HG03439 (cell line): ENCODE measurements at regions not wholly inside any gene's neighbourhood (a gene's known extent, or its start where the extent isn't known, plus 50 kb on each side); places are given as distances from the start of the nearest gene placed in this dataset.

Experiments used
- ATAC-seq: cut with Tn5 transposase; IDR thresholded peaks from one replicate; pipeline ENCODE4 v1.9.1; 2021; ENCODE audit warnings: mild to moderate bottlenecking, moderate library complexity; ENCODE audit not compliant: unreplicated experiment

- ATAC-seq, result no peak
Measured at GRCh38 chr20:21901470-21902275, 196.2 kb downstream of the PAX1 start.

DNA sequence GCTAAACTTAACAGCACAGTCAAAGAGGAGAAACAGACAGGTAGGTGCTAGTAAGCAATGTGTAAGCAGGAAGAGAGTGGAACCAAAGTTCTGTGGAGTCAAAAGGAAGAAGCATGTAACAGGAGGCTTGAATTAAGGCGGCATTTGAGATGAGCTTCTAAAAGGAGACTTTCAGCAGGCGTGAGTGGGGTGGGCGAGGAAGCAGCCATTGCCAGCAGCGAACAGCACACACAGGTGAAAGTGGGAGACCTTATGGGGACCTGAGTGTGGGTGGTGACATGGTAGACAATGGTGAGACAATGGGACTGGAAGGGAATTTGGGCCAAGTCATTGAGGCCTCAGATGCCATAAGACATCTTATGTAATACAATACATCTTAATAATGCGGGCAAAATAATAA is 195.0 kb downstream of the PAX1 start:
- no peak for ATAC-seq

GRCh38 chr20:21874921-21875320 is 169.5 kb downstream of the PAX1 start:
- ATAC-seq, result no peak

DNA sequence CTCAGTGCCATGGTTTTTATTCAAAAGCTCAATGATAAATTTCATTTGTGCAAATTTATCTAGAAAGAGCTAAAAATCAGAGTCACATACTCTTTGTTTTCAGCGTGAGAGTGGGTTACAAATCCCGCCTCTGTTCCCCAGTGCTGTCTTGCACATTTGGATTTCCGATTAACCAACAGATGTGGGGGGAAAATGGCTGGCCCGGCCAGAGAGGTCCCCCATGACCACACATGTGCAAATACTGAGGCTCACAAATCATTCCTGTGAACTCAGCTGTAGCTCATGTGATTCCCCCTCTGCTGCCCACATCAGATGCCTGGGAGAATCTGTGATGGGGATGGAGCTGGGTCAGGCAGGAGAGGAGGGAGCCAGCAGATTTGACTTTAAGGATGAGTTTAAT is 168.7 kb downstream of the PAX1 start:
- no peak for ATAC-seq

DNA sequence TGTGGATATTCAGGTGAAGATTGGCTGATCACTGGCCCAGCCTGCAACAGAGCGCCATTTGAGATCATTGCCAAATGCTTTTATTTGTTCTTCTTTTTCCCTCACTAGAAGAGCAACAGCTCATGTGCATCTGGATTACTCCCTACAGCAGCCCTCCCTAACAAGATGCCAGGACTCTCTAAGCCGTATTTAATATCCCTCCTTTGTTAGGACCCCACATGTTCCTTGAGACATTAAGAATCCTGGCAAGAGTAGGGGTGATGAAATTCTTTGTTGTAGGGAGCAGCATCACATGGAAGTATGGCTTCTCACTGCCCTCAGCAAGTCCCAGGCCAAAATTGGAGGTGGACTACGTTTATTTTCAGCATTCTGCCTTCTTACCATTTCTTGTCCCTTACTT is 167.8 kb downstream of the PAX1 start:
- no peak for ATAC-seq

DNA sequence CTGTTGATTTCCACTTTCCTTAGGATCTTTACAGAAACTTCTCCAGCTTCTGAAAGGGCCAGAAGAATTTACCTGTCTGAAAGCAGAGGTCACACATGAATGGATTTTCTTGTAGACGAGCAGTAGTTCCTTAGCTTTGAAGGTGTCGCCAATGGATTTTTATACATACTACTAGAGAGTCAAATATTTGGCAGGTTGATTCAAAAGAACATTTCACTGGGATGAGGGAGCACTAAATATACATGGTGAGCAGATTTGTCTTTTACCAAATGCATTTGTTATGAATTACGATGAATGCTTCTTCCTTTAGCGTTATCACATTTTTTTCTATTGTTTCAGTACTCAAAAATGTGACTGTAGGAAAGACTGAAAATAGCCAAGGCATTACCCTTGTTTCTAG is 162.3 kb downstream of the PAX1 start:
- no peak for ATAC-seq

- no peak for ATAC-seq
Measured at GRCh38 chr20:21867353-21867752, 161.9 kb downstream of the PAX1 start.

- ATAC-seq, result no peak
Measured at GRCh38 chr20:21862956-21863355, 157.5 kb downstream of the PAX1 start.

- ATAC-seq, result no peak
Measured at GRCh38 chr20:21862259-21862946, 156.9 kb downstream of the PAX1 start.

DNA sequence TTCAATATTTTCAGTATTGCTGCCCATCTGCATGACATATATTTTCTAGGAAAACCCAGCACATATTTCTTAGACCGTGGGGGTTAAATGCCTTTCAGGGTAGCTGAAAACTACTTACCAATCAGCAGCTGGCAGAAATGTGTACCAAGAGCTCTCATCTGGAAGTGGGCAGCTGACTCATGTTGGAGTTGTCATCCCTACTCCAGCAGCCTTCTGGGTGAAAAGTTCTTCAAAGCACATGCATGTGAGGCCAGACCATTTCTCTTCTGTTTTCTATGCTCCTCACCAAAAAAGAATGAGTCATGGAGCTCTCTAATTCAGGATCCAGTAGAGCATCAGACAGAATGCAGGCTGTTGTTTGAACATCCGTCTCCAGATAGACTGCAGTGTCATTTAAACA is 135.5 kb downstream of the PAX1 start:
- no peak for ATAC-seq

GRCh38 chr20:21839982-21840381 is 134.5 kb downstream of the PAX1 start:
- no peak for ATAC-seq

- no peak for ATAC-seq
Measured at GRCh38 chr20:21836346-21836745, 130.9 kb downstream of the PAX1 start.

- no peak for ATAC-seq
Measured at GRCh38 chr20:21835042-21835441, 129.6 kb downstream of the PAX1 start.

DNA sequence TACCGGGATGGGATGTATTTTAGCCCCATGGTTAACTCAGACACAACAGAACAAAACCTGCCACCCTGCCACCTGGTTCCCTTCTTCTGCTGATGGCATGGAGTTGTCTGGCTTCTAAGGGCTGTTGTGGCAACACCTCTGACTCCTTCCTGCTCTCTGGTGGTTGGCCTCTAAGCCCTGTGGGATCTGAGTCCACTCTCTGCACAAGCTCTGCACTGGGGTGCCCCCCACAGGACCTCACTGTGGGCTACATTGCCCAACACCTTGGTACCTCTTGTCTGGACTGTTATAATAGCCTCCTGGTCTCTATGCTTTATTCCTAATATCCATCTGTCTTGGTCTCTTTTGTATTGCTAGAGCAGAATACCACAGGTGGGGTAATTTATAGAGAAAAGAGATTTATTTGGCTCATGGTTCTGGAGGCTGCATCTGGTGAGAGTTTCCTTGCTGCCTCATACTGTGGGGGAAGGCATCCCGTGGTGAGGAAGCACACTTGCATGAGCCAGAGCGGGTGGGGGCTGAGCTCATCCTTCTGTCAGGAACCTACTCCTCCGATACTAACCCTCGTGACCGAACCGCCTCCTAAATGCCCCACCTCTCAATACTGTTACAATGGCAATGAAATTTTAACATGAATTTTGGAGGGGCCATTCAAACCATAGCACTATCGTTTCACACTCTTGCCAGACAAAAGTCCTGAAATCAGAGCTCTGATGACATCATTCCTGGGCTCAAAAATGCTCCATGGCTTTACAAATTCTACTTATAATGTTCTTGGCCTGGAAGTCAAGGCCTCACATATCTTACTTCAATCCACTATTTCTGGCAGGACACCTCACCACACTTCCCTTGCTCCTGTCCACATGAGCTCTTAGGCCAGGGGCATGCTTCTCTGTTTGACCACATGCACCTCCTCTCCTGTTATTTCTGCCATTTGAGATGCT is 127.2 kb downstream of the PAX1 start:
- no peak for ATAC-seq

- ATAC-seq, result no peak
Measured at GRCh38 chr20:21826976-21827375, 121.5 kb downstream of the PAX1 start.

DNA sequence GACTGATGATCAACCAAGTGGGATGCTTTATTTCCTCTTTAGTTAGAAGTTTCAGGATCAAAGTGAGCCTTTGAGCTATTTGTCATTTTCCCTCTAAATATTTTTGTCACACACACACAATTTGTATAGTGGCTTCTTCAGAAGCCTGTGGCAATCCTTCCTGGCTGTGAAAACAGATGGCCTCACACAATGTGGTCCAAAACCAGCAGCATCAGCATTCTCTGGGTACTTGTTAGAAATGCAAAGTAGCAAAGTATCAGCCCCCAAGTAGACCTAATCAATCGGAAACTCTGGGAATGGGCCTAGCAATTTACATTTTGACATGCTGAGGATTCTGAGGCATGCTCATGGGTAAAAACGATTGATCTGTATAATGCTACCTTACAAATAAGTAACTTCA is 115.9 kb downstream of the PAX1 start:
- no peak for ATAC-seq

DNA sequence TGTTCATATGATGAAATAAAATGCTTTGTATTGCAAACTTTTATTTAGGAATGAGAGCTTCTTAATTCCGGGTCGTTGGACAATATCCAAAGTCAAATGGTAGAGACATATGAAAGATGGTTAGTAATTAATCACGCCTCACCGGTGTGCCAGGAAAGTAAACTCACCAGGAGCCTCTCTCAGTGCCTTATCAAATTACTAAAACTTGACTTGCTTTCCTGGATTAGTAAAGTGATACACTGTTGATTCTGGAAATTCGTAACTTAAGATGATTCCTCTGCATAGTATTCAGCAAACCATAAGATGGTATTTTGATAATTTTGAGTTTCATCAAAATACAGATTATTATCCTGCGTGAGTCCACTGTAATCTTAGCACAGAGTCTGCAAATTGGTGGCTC is 115.2 kb downstream of the PAX1 start:
- ATAC-seq, result no peak

DNA sequence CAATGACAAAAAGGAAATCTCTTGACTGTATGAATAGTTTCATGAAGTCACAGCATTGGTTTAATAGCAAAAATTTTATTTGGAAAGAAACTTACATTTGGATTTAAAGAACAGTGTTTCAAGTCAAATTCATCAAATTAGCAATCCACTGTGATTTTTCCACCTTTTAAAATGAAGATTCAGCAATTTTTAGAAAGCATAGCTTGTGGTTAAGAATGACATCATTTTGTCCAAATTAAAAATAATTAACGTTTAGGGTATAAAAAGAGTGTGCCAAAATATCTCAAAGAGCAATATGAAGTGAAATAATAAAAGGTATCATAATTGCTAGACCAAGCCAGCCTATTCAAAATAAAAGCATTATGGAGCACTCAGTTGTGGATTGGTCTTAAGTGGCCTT is 114.6 kb downstream of the PAX1 start:
- no peak for ATAC-seq

DNA sequence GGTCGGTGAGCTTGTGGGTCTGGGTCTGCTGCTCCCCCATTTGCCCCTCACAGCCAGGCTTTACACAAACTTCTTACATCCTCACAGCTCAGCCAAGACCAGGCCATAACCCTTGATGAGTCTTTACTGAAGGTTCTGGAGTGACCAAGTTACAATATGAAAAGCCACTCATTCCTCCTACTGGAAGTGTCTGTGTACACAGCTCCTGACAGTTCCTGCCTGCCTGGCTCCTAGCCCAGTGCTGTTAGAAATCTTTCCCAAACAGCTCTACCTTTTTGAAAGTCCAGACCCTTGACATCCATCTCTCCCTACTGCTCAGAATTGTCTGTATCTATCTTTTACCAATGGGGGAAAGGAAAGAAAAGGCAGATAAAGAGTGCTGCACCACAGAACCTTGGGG is 106.9 kb downstream of the PAX1 start:
- ATAC-seq, result no peak

DNA sequence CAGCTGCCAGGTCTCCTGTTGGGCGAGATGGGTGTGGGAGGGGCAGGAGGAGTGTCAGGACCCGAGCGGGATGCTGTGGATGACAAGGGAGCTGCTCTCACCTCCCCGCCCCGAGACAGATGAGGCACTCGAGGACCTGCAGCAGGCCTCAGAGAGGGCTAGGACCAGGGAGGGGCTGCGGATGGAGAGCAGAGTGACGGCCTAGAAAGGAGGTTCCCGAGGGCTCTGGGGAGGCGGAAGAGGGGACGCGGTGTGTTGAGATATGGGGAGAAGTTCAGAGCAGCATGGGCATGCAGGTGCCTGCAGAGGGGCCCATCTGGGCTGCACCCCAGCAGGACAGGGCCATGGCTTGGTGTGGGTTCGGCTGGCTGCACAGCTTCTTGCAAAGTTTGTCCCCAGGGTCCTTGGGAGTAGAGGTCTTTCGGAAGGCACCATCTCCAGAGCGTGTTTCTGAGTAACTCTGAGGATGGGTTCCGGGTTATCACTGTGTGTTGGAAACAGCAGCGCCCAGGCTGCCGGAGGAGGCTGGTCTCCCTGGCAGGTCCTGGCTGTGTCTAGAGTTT is 104.6 kb downstream of the PAX1 start:
- ATAC-seq, result no peak
